HG03064 (cell line): ENCODE measurements at regions not wholly inside any gene's neighbourhood (a gene's known extent, or its start where the extent isn't known, plus 50 kb on each side); places are given as distances from the start of the nearest gene placed in this dataset.

Experiments used
- ATAC-seq: cut with Tn5 transposase; IDR thresholded peaks from one replicate; pipeline ENCODE4 v1.9.1; 2021; ENCODE audit warnings: low read depth; ENCODE audit not compliant: unreplicated experiment

DNA sequence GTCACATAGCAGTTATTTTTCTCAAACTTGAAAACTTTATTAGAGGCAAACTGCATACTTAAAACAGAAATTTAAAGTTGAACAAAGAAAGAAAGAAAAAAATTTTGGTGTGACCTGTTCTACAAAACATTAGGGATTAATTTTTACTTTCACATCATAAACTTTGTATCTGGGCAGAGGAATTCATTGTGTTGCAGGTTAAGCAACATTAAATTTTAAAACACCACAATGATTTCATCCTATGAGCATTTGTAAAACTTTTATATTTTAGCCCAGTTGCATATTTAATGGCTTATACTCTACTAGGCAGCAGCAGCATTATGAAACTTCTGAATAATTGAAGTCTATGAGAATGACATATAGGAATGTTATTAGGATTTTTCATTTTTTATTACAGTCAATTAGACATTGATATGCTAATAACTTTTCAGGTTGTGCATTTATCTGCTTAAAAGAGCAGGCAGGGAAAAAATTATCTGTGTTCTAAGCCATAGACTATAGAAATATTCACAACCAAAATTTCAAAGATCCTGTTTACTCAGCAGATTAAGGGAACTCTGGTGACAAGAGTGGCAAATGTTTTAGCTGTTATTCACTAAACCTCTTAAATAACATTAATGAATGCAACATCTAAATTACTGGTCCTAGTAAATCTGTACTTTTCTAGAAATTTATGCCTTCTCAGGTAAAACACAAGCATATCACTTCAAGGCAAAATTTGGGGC, 1088.5 kb upstream of the CDH6 start:
- ATAC-seq = no peak

DNA sequence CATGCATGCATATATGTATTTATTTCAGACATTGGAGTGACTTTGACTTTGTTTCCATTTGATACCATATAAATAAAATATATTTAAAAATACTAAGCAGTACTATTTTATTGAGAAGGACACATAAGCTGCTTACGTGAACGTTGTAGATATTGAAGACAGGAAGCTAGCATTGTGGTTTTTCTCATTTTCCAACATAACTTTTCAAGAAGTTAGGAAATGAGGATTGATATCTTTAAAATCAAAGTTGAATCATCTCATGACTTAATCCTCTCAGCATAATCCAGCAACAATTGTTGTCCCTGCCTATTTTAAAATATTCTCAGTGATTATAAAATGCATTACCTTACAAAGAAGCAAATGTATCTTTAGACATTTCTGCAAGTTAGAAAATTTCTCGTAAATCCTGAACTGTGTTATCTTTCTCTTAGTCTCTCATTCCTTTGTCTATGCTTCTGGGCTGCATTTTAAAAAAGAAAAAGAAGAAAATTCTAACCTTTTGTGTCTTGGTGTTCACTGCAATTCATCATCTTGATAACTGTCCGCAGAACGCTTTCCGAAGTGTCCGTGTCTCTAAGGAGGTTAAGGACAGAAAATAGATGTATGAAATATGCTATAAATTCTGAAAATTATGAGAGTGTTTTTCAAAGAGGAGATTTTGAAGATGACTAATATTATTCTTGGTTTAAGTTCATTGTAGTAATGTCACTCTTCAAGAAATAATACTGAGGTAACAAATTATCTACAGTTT, 1089.9 kb upstream of the CDH6 start:
- no peak for ATAC-seq

DNA sequence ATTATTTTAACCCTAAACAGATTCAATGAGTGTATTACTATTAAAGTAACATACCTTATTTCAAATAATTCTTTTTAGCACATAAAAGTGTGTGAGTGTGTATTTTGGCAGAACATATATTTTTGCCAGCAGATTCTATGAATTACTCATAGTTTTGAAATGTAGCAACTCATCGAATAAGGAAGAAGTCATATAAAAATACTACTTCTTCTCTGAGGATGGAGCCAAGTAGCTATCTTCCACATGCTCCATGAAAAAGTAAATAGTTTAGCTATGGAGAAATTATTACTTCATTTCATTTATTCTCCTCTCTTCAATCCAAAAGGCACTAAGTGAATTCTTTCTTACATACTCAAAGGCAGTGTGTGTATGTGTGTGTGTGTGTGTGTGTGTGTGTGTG, 1090.4 kb upstream of the CDH6 start:
- no peak for ATAC-seq

DNA sequence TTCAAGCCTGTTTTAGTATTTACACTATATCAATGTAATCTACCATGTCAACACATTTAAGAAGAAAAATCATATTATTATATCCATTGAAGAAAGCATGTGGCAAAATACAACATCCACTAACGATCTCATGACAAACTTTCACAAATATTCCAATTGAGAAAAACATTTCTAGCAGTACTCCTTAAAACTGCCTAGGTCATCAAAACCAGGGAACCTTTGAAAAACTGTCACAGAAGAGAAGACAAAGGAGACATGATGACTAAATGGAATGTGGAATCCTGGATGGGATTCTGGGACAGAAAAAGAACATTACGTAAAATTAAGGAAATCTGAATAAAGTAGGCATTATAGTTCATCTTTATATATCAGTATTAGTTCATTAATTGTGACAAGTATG, 1091.3 kb upstream of the CDH6 start:
- no peak for ATAC-seq

DNA sequence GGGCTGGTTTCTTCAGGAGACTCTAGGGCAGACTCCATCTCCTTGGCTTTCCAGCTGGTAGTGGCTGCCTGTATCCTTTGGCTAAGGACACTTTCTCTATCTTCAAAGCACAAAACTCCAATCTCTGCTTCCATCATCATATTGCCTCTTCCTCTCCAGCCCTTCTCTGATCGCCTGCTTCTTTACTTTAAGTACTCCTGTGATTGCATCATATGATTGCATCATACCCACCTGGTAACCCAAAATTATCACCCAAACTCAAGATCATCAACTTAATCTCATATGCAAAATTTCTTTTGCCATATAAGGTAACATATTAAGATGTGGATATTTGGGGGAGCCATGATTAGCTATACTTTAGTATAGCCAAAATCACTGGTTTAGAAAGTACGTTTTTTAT, 1092.6 kb upstream of the CDH6 start:
- ATAC-seq = no peak

DNA sequence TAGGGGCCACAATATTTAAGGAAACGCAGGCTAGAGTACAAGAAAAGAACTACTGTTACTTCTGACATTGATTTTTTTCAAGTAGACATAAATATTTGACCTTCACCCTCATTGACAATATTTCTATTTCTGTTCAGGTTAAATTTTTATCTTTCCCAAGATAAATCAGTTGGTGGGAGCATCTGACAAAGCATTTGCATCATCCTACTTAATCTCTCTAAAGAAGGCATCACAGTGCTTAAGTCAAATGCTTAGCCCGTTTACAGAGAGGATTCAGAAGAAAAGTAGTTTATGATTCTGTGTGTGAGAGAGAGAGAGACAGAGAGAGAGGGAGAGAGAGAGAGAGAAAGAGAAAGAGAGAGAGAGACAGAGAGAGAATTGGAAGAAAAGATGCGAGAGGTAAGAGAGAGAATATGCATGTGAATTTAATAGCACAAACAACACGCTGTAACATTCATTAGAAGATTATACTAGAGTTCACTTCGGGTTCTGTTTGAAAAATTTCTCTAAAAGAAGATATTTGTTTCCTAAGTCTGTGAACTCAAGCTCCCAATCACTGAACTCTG, 1093.3 kb upstream of the CDH6 start:
- ATAC-seq = no peak

DNA sequence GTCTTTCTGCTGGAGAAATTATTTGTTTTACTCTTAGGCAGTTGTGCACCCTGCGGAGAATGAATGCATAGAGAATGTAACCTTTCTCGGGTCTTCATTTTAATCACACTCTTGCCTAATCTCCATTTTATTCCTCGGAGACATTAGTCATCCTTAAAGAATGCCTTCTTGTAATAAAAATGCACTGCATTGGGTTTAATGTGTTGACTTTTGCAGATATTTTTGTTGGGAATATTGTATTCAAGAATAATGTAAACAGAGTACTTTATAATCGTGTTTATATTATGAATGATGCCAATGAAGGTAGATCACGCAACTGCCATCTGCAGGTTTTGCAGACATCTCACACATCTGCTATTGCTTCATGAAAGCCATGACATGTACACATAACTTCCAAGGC, 1093.9 kb upstream of the CDH6 start:
- ATAC-seq = no peak

DNA sequence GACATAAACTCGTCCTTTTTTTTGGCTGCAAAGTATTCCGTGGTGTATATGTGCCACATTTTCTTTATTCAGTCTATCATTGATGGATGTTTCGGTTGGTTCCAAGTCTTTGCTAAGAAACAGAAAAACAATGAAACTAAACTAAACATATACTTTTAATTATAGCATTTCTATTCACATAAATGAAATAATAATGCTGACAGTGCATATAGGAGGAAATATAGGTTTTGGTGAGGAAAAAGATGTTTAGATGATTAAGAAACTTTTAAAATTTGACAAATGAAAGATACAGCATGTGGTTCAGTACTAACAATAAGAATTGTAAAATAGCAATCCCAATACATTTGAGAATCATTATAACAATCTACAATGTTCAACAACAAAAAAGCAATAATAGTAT, 1094.5 kb upstream of the CDH6 start:
- no peak for ATAC-seq

DNA sequence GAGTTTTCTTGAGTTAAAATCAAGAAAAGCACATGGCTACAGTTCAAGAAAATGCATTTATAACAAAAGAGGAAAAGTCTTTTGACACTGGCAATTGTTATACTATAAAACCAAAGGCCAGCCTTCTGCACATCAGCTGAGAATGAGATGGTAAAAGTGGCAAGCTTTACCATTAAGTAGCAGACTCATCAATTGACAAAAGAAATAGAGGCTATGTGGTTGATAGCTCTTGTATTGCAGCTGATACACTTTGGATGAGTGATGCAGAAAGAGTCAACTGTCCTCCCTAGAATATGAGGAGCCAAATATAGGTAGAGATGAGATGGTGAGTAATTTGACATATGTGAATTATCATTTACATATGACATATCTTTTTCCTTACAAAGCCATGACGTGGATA, 1100.9 kb upstream of the CDH6 start:
- no peak for ATAC-seq

DNA sequence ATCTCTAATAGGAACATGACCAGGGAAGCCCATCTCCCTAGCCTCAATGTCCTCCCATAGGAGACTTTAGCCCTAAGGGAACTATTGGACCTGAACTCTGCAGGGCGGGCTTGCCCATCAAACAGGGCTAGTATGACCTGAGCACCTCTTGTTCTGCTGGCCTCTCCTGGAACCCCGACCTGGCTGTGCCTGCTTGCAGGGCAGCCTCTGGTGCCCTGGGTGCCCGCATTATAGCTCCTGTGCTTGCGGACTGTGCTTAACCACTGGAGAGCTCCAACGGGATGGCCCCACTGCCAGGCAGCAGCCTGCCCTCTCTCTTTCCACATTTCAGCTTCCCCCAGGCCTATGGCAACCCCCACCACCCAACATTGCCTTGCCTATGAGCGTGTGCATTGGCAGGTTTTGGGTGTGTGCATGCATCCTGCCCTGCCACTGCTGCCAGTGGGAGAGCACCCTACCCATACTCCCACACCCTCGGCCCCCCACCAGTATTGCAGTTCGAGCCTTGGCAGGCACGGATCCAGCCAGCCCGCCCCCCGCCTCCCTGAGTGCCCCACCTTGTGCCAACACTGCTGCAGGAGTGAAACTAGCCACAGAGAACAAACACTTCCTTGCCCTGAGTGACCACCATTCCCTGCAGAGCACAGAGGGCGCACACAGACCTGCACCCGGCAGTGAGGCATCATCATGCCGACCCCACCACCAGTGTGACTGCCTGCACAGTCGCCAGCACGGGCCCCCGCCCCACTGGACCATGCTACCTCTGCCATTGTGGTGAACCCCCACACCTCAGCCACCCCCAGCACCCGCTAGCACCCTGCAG, 1123.8 kb upstream of the CDH6 start:
- ATAC-seq = no peak

DNA sequence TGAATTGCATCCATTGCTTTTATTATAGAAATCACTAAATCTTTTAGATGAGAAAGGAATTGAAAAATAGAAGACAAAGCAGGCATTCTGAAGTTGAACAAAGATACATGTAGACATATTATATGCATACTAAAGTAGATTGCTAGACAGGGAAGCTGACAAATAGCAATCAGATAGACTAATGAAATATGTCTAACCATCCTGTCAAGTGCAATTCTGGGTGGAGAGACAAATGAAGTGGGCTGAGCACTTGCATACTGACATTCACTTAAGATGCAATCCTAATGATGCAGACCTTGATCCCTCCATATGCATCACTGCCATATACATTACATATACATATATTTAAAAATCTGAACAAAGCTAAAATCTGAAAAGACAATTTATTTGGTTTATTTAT, 1130.0 kb upstream of the CDH6 start:
- no peak for ATAC-seq

DNA sequence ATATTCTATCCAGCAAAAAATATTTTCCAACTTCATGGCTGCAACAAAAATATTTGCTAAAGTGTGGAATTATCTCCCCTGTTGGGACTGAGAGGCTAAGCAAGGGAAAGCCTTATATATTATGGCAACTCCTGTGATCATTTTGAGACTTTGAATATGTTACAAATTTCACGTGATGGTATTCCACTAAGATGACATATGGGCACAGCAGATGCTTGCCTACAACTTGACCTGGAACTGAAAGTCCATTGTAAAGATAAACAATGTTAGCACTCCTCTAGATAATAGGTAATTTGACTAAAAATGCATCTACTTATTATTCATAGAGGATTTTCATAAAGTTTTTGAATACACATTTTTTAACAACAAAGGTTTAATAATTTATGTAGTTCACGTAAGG, 1141.5 kb upstream of the CDH6 start:
- no peak for ATAC-seq

DNA sequence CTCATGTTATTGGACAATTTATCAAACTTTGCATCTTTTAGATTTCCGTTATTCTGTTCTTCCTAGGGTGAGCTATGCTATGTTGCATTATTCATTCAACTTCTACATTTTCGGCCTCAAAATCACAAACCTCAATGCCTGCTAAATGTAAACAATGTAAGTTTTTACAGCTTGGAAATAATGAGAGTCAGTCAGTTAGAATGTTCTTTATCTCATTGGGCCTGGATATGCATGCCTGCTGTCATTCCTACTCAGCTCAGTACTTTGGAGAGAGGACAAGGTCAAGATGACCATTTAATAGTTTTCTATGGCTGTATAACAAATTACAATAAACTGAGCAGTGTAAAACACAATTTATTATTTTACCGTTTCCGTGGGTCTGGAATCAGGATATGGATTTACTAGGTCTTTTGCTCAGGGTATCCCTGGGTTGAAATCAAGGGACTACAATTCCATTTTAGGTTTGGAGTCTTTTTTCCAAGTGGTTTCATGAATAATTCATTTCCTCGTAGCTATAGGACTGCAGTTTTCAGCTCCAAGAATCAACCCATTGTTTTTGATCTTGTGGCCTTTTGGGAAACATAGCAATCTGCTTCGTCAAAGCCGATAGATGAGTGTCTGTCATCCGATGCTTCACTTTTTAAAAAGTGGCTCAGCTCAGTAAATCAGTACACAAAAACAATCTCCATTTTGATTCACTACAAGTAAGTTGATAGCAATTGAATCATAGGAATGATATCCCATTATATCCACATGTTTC, 1143.2 kb upstream of the CDH6 start:
- no peak for ATAC-seq

DNA sequence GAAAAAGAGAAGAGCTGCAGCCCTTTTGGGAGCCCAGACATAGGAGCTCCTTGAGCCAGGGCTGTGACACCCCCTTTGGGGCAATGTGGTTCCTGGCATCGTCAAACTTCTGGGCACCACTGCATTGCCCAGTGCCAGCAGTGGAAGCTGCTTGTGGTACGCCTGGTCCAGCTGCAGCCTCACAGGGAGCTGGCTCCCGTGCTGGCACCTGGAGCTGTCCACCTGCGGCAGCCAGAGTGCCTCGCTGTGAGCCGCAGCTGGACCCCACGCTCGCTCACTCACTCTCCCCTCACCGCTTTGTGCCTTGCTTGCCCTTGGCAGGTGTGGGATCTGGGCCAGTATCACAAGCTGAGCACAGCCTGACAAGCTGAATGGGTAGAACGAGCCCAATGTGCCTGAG, 1150.8 kb upstream of the CDH6 start:
- ATAC-seq = no peak

DNA sequence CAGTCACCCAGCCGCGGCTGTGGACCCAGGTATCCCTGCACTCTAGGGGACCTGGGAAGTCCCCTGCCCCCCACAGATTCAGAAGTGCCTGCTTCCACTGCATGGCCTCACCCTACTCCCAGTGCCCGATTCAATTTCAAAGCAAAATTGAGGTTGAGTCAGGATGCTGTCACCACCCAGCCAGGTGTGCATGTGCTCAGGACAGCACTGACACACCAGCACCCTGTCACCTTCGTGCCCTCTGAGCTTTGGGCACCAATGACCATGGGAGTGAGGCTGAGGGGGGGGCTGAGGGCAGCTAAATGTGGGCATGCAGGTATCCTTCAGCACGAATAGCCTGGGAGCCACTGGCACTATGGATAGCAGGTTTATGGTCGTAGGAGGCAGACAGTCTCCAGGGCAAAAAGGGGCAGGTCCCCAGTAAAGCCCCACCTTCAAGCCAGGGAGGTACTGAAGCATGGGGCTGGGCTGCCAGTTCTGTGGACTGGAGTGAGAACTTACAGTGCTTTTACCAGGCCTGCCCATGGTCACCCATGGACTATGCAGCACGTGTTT, 1151.6 kb upstream of the CDH6 start:
- no peak for ATAC-seq

DNA sequence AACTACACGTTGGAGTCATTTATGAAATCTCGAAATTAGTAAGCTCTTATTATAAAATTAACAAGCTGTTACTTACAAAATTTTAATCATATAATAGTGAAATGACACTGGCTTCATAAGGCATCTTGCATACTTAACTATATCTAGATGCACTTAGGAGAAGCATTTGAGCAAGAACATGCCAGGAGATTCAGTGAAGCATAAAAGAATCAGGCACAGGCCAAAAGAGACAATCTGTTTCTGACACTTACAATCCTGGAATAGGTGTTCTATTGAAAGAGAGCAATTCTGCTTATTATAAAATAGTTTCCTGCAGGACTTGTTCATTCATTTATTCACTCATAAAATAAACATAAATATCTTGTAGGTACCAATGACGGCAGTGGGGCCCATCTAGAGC, 1152.2 kb upstream of the CDH6 start:
- ATAC-seq = no peak

DNA sequence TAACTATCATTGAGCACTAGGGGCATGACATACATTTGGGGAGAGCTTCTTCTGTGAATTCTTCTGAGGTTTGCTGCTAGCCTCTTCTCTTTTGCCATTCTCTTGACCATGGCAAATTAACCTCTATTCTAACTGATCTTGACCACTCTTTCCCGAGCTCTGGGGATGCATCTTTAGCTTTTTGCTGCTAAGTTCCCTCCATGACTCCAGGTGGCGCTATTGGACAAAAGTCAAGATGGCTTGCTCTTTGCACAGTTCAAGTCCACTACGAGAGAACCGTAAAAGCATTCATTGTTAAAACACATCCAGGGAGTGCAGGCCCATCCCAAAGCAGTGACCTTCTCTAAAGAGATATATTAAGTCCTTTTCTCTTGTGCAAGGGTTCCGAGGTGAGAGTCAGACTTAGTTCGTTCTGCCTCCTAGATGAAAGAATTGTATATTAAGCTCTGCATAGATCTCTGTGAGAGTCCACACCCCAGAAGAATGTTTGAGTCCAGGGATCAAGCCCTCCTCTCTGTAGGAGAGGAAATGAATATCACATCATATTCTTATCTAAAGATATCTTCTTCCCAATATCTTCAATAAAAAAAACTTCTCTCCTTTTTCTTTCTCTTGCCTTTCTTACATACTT, 1152.9 kb upstream of the CDH6 start:
- no peak for ATAC-seq

DNA sequence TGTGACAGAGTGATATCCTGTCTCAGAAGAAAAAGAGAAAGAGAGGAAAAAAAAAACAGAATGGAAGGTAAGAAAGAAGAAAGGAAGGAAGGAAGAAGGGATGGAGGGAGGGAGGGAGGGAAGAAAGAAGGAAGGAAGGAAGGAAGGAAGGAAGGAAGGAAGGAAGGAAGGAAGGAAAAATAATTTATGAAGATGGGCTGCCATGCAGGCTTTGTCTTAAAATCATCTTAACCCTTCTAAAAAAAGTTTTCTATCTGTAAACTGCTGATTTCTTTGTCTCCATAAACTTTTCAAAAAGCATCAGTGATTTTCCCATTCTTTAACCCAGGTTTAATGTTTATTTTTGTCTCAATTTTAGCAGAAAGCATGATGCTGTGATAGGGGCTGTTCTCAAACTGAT, 1154.1 kb upstream of the CDH6 start:
- no peak for ATAC-seq

DNA sequence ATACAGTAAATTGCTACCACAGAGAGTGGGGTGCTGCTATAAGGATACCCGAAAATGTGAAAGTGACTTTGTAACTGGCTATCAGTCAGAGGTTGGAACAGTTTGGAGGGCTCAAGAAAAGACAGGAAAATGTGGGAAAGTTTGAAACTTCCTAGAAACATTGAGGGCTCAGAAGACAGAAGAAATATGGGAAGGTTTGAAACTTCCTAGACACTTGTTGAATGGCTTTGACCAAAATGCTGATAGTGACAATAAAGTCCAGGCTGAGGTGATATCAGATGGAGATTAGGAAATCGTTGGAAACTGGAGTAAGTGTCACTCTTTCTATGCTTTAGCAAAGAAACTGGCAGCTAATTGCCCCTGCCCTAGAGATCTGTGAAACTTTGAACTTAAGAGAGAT, 1158.6 kb upstream of the CDH6 start:
- ATAC-seq = no peak

DNA sequence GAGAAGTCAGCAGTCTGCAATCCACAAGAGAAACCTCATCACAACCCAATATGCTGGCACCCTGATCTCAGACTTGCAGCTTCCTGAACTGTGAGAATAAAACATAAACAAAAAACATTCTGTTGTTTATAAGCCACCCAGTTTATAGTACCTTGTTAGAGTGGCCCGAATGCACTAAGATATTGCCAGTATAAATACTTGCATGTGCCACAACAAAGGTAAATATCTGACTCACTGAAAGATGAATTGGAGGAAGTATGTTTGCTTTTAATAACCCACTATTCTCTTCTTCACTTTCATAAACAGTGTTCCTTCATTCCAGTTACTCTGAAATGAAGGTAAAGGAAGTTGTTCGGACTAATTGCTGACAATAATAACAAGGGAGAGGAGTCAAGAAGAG, 1163.4 kb upstream of the CDH6 start:
- no peak for ATAC-seq
